Chondrocyte (in vitro differentiated cells): ENCODE measurements at regions not wholly inside any gene's neighbourhood (a gene's known extent, or its start where the extent isn't known, plus 50 kb on each side); places are given as distances from the start of the nearest gene placed in this dataset.
A peak's percentile ranks its signal among the peaks of the same experiment; 100 is the strongest.

Source experiments
- DNase-seq: peaks from one replicate; pipeline ENCODE4 v3.0.0; 2021; ENCODE audit warnings: mixed read lengths, low spot score
- H3K27ac Mint-ChIP-seq: one replicate; pipeline ENCODE4 v1.8.0; 2021; ENCODE audit warnings: mild to moderate bottlenecking, moderate library complexity, mixed read lengths; ENCODE audit not compliant: unreplicated experiment
- H3K27me3 Mint-ChIP-seq: 2 replicates; pipeline ENCODE4 v1.8.0; 2021; ENCODE audit warnings: low read depth, mixed read lengths
- H3K36me3 Mint-ChIP-seq: 2 replicates; pipeline ENCODE4 v1.8.0; 2021; ENCODE audit warnings: low read depth, mixed read lengths
- H3K4me1 Mint-ChIP-seq: 2 replicates; pipeline ENCODE4 v1.8.0; 2021; ENCODE audit warnings: low read depth, mild to moderate bottlenecking, mixed read lengths
- H3K4me3 Mint-ChIP-seq: one replicate; pipeline ENCODE4 v1.8.0; 2021; ENCODE audit warnings: mild to moderate bottlenecking, moderate library complexity, mixed read lengths; ENCODE audit not compliant: unreplicated experiment
- H3K9me3 Mint-ChIP-seq: 2 replicates; pipeline ENCODE4 v1.8.0; 2021; ENCODE audit warnings: low read depth, mixed read lengths
- CTCF ChIP-seq: fragments of 200-600 bp; sonication (generic); IDR thresholded peaks from 2 replicates; pipeline ENCODE4 v1.5.0; 2021; ENCODE audit warnings: antibody characterized with exemption, mild to moderate bottlenecking, moderate library complexity

- Mint-ChIP-seq H3K4me1 (no peaks in the 10 kb centered on the region), H3K27me3 (no peaks in the 10 kb centered on the region), H3K27ac (no peak overlapping the region), H3K4me3 (no peak overlapping the region), H3K9me3 (peaks cover 4% of the 10 kb centered on the region), H3K36me3 (no peaks in the 10 kb centered on the region)
- TF ChIP-seq CTCF: no peak
- no peak for DNase-seq
Observed at GRCh38 chr6:50361641-50362331, 312.1 kb upstream of the DEFB112 start.

GRCh38 chr6:50362706-50363105 is 313.0 kb upstream of the DEFB112 start:
- Mint-ChIP-seq H3K9me3 (peaks cover 2% of the 10 kb centered on the region), H3K27me3 (no peaks in the 10 kb centered on the region), H3K4me1 (no peaks in the 10 kb centered on the region), H3K4me3 (no peak overlapping the region), H3K27ac (no peak overlapping the region), H3K36me3 (no peaks in the 10 kb centered on the region)
- DNase-seq: no peak
- no peak for TF ChIP-seq CTCF

GRCh38 chr6:50369996-50370395 is 320.3 kb upstream of the DEFB112 start:
- Mint-ChIP-seq H3K27ac (no peak overlapping the region), H3K4me3 (no peak overlapping the region), H3K36me3 (no peaks in the 10 kb centered on the region), H3K9me3 (peaks cover 2% of the 10 kb centered on the region), H3K4me1 (no peaks in the 10 kb centered on the region), H3K27me3 (peaks cover 5% of the 10 kb centered on the region)
- no peak for DNase-seq
- TF ChIP-seq CTCF: no peak

GRCh38 chr6:50380406-50381098 is 330.8 kb upstream of the DEFB112 start:
- Mint-ChIP-seq H3K27ac (no peak overlapping the region), H3K9me3 (peaks cover 9% of the 10 kb centered on the region), H3K4me1 (peaks cover 3% of the 10 kb centered on the region), H3K27me3 (no peaks in the 10 kb centered on the region), H3K4me3 (peak overlapping the region; percentile 18), H3K36me3 (no peaks in the 10 kb centered on the region)
- TF ChIP-seq CTCF: no peak
- DNase-seq: no peak

GRCh38 chr6:50381099-50381415 is 331.3 kb upstream of the DEFB112 start:
- Mint-ChIP-seq H3K9me3 (peaks cover 4% of the 10 kb centered on the region), H3K36me3 (no peaks in the 10 kb centered on the region), H3K4me3 (no peak overlapping the region), H3K4me1 (peaks cover 3% of the 10 kb centered on the region), H3K27me3 (no peaks in the 10 kb centered on the region), H3K27ac (no peak overlapping the region)
- TF ChIP-seq CTCF: peak; percentile 58
- no peak for DNase-seq
